HG02973 (cell line): ENCODE measurements at regions not wholly inside any gene's neighbourhood (a gene's known extent, or its start where the extent isn't known, plus 50 kb on each side); places are given as distances from the start of the nearest gene placed in this dataset.

ENCODE experiments used
- ATAC-seq: cut with Tn5 transposase; IDR thresholded peaks from one replicate; pipeline ENCODE4 v1.9.1; 2021; ENCODE audit warnings: moderate library complexity; ENCODE audit not compliant: unreplicated experiment

DNA sequence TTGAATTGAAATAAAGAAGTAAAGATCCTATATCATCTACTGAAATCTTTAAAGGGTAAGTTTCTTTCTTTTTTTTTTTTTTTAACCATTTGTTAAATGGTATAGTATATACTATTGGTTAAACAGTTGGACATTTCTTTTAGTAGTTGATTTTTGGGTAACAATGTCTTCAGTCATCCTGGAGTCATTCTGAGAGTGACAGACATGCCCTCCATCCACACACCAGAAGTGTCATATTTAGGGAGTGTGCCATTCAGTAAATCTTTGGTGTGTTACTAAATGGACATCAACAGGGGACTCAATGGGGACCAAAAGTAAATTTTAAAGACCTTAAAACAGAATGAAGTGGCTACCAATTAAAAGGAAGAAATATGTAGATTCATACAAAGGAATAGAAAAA is 50.8 kb upstream of the SLC39A10 start:
- no peak for ATAC-seq

DNA sequence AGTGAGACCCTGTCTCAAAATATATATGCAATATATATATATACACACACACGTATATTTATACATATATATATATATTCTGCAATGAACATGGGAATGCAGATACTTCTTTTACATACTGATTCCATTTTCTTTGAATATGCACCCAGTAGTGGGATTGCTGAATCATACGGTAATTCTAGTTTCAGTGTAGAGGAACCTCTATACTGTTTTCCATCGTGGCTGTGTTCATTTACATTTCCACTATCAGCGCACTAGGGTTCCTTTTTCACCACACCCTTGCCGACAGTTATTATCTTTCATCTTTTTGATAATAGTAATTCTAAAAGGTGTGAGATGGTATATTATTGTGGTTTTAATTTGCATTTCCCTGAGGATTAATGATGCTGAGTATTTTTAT is 52.3 kb upstream of the SLC39A10 start:
- no peak for ATAC-seq

DNA sequence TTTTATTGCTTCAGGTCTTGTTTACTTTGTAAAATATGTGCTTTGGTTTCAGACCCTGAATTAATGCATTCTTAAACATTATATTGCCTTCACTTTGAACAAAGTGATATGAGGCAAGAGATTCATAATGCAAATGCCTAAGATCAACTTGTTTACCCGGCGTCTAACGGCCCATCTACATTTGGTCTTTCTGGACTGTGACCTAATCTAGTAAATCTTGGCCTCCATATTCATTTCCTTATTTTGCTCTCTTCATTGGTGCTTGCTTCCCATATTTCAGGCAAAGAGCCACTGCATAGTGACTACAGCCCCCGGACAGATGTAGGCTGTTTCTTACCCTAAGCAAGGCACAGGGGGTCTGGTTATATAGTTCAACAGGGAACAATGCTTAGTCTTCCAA is 53.0 kb upstream of the SLC39A10 start:
- no peak for ATAC-seq

DNA sequence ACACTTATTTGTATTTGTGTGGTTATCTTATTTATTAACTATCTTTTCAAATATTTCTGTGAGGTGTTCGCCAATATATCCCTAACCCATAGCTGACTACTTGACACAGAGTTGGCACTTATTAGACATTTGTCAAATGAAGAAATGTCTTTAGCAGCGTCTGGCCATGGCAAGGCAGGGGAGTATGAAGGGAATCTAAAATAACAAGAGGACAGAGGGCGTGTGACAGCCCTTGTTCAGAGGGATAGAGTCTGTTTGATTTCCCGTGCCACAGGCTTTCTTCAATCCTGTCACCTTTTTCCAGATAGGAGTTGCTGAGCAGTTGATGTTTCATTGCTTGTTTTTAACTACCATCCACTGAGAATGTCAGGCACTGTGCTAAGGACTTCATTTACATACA is 53.6 kb upstream of the SLC39A10 start:
- no peak for ATAC-seq

DNA sequence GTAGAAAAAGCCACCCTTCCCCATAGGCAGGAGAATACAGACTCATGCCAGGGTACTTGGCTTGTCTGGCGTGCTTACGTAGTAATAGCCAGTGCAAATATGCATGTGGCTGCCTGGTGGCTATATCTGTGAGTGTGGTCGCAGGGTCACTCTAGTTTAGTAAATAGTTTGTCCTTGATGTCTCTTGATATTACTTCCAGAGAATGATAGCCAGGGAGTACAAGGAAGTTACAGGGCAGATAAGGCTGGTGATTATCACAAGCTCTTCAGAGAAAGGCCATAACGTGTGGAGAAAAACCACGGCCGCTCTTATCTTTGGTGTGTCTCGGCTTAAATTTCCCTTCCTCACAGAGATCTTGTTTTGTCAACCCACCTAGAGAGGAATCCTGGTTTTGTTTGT is 54.3 kb upstream of the SLC39A10 start:
- no peak for ATAC-seq

DNA sequence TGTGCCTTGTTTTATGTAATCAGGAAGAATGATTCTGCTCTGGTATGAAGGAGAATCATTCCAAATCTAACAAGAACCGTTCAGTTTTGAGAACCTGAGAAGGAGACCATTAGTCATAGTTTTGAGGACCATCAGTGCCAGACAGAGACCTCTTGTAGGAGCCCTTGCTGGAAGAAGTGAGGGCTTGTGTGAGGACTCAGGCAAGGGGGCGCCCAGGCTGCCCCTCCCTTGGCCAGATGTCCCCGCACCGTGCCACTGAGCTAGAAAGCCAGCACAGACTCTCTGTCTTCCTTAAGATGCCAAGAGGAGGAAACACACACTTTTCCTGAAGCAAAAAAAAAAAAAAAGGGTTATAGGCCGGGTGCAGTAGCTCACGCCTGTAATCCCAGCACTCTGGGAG is 55.7 kb upstream of the SLC39A10 start:
- no peak for ATAC-seq

DNA sequence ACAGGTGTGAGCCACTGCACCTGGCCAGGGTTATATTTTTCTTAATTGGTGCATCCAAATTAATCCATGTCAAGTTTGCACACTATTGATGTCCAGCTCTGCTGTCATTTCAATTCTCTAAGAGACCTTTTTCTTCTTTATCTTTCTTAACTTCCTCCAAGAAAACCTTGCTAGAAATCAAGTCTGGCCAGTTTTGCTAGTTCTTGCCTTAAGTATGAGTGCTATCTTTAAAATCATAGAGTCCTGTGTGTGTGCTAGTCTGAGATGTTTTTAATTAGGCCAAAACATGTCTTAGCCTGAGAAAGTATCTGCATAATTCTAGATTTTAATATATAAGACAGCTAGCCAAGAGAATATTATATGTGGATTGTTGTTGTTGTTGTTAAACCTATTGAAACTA is 56.2 kb upstream of the SLC39A10 start:
- ATAC-seq: no peak

DNA sequence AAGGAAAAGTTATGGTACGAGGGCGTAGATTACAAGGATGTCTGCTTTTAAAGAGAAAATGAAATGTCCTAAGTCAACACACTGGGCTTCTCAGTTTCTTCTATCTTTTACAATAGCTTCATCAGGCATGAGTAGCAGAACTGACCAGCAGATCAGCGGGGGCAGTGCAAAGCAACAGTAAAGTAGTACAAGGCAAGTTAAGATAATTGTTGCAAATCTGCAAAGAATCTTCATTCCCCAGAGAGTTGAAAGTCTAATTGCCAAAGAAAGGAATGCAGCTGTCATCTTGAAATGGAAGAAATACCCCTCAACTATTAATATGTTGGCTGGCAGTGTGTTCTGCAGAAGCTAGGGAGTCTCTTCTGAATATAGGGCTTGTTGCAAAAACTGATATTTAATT is 60.2 kb upstream of the SLC39A10 start:
- ATAC-seq: no peak

DNA sequence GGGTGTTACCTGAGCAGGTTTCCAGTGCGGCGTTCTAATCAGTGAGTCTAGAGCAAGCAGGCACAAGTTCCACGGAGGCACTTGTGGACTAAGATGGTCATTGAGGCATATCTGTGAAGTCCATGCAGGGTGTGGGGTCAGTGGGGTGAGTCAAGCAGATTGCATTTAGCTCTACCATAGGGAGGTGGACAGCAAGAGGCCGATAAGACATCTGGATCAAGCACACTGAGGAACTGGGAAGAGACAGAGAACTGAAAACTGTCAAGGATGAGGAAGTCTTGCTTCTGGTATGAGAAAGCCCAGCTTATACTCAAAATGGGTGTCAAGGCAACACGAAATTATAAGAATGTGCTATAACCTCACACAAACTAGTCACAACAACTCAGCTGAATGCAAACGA is 61.2 kb upstream of the SLC39A10 start:
- ATAC-seq: no peak

DNA sequence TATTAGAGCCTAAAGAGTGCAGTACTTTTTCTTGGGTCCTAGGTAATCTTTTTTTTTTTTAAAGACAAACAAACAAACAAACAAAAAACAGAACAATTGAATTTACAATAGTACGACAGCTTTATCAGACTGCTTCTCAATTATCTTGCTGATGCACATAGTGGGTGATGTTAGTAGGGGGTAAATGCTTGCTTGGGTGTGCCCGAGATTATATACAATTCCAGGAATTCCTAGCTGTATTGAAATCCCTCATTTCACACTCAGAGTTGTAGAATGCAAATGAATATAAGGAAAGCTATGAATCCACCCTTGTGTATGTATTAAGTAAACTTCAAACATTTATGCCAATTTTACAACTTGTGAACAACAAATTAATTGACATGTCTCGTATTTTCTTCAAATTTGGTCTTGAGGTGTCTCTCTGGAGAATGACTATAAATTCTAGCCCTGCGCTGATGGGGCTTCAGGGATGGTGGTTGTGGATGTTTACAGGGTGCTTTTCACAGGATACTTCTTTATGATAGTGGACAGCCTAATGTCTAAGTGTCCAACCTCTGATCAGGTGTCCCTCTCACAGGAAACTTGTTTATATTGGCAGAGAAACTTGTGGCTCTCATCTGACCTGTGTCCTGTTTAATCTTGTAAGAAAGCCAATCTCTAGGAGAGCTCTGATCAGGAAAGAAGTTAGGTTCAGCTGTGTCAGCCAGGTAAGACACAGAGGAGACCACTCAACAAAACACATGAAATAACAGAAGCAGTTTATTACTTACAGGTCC is 61.9 kb upstream of the SLC39A10 start:
- ATAC-seq: no peak

DNA sequence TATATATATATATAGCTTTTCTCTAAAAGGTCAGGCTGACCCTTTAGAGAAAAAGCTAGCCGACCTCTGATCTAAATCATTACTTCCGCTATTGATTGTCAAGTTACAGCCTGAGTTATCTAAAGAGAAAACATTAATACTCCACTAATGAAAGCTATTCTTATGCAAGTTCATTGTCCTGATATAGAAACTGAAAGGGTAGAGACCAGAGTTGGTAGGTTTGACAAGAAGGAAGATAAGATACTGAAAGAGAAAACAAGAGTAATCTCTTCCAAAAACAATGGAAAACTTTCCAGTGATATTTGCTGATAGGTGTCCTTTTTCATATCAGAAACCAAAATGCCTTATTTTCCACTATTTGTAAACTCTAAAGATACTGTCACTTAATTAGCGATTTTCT is 62.8 kb upstream of the SLC39A10 start:
- ATAC-seq: peak; percentile 83

DNA sequence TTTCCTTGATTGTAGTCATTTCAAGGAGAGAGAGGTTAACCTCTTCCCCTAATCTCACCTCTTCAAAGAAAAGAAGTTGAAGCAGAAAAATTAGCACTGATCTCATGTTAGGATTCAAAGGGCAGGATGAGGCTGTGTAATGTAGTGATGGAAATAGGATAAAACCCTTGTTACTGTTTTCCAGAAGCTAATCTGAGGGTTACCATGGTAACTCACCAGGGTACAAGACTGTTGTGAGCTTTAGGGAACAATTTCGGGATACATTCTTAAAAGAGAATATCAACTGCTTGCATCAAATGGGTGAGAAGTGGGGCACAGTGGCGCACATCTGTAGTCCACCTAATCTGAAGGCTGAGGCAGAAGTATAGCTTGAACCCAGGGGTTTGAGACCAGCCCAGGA is 64.9 kb upstream of the SLC39A10 start:
- ATAC-seq: no peak

DNA sequence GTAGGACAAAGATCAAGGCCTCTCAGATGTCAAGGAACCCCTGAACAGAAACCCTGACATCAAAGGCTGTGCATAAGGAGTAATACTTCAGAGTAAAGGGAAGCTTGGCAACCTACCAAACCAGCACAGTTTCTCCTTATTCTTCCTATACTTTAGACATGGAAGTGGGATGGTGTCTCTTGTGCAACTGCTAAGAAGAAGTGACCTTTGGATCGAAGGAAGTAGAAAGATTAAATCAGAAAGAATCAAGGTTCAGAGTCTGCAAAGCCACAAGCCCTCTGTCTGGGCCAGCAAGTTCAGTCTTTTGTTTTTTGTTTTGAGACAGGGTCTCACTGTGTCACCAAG is 66.2 kb upstream of the SLC39A10 start:
- ATAC-seq: no peak

DNA sequence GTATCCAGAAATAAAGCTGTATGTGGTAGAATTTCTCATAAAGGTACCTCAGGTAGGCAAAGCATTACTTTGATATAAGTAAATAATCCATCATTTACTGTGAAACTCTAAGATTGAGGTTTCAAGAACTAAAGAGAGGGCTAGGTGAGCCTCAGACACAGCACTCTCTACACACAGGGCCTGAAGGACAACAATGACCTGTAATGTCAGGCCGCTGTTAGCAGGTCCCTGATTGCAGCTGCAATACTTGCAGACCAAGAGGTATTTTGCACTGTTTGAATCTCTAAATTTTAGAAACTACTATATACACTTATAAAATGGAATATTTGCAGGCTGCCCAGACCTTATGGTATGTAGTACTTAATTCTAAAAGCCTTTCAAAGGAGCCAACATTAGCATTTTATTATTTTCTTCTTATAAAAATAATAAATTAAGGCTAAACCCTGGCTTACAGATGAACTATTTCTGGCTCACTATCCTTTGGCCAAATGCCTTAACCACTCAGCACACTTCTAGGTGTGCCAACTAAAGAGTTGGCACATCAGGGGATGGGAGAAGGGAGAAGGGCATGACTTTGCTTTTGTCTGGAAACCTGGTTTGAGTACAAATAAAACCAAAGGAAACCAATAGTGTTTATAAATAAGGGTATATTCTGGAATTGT is 66.7 kb upstream of the SLC39A10 start:
- no peak for ATAC-seq

DNA sequence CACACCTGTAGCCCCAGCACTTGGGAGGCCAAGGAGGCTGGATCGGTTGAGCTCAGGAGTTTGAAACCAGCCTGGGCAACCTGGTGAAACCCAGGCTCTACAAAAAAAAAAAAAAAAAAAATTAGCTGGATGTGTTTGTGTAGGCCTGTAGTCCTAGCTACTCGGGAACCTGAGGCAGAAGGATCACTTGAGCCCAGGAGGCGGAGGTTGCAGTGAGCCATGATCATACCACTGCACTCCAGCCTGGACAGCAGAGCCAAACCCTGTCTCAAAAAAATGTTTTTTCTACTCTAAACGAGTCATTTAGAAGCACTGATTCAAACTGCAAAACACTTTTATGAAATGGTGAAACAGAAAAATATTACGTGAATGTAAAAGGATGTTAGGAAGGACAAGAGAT is 69.1 kb upstream of the SLC39A10 start:
- ATAC-seq: no peak

DNA sequence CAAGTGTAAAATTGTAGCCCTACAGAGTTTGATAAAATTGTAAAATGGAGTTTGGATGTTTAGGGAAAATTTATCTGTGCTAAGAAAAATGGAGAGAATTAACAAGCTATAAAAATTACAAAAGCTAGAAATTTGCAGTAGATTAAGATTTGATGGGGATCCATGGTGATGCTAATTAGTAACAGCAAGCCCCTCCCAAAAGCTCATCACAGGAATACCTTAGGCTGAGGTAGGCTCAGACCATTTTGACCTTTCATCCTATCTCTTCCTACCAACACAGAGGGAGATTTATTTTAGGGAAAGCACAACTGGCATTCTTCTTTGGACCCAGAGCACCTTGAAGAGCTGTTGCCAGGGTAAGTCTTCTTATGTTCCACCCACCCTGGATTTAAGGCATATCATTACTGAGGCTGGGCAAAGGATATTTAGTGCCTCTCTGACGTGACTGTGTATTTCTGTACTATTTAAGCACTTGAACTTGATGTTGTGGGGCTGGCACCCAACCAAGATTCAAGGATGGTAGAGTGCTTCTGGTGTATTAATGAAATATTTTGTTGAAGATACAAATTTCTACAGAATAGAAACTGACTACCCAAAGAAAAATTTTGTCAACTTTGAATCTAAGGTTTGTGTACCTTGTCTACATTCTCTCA is 70.8 kb upstream of the SLC39A10 start:
- no peak for ATAC-seq

DNA sequence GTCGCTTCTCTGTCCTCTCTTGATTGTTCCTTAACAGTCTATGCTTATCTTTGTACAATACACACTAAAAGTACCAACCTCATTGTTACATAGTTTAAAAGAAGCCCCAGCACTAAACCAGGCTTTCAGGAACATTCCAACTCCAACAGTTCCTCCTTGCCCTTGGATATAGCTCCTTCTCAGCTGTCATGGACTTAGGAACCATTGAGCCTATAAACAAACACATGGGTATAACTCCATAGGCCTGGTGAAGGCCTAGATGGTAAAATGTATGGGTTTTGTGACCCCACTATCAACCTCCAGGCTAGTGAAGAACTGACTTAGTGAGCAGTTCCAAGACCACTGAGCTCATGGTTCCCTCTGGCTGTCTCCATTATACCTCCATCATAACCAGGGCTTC is 74.8 kb upstream of the SLC39A10 start:
- no peak for ATAC-seq

DNA sequence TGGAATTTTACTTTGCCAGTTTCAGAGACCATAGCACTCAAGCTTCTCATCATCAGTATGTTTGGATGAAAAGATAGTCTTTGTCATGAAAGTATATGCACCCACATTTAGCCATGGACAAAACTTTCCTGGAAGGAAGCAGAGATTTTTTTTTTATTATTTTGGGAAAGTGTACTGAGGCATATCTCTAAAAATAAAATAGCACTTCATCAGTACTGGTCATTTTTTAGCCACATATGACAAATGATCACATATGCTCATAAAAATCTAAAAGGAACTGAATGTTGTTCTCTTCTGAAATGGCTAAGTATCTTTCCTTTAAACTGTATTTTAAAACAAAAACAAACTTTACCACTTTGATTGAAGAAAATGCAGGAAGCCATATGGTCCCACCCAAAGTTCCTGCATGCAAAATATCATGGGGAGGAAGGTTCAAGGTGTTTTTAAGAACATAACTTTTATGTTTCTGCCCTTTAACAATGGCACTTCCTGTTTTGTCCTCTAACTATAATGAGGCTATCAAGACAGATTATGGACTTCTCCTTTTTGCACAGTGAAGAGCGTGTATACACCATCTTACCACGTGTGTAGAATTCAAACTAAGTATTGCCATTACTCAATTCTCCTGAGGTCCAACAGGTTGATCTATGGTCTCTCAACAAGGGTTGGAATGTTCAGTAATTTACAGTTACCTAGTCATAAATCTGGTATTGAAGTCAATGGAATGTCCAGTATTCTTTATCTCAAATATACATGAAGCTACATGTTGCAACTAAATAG is 77.1 kb upstream of the SLC39A10 start:
- ATAC-seq: peak; percentile 60

DNA sequence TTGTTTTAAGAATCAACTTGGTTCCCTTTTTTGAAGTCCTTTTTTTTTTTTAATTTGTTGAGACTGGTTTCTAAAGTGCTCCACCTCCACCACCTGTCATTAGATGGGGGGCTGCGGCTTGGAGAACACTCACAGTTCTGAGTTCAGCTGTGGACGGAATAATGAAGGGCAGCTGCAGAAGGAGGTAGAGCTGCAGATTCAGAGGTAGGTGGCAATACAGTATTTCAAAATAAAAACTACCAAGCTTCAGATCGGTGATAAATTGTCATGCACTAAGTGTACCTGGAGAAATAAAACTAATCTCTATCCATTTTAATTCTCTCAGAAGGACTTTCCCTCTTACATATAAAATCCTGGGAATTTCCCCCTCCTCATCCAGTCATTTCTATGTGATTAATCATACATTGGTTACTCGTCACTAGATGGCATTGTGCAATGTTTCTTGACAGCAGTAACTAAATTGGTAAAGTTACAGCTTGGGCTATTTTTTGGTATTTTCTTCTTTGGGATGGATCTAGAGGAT is 81.1 kb upstream of the SLC39A10 start:
- peak; percentile 60 for ATAC-seq

DNA sequence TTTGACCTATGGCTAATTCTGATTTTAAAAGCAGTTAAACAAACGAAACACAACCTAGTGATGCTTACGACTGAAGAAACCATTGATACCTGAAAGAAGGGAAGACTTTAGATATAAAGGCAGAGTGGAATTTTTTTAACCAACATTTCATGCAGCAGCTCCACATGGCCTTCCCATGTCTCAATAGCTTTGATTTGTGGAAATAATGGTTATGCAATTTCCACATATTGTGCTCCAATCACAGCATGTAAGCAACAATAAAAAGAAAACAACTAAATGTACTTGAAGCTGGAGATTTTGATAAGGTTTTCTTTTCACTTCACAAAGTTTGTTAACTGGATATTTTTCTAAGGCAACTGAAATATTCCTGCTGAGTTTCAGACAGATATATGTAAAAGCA is 82.0 kb upstream of the SLC39A10 start:
- no peak for ATAC-seq

DNA sequence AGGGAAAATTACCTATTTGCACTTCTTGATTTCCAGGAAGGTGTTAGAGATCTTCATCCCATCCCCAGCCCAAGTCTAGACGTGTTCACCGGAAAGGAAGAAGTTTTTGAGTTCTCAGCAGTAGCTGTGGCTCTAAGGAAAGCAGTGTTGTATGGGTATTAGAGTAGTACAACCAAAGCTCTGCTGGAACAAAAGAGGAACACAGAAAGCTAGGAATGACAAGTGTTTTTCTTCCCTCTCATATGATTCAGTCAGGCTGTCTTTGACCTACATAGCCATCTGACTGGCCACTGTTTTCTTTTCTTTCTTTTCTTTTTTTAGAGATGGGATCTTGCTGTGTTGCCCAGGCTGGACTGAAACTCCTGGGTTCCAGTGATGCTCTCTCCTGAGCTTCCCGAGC is 82.7 kb upstream of the SLC39A10 start:
- ATAC-seq: no peak
